HG03066 (cell line): ENCODE measurements at regions not wholly inside any gene's neighbourhood (a gene's known extent, or its start where the extent isn't known, plus 50 kb on each side); places are given as distances from the start of the nearest gene placed in this dataset.
"Not testable (repeated sequence)": the region's sequence is repeated elsewhere in the genome, so short reads cannot be mapped to it uniquely, and the experiment has no call there.

Source experiments
- ATAC-seq: cut with Tn5 transposase; IDR thresholded peaks from one replicate; pipeline ENCODE4 v1.9.1; 2021; ENCODE audit warnings: low read depth; ENCODE audit not compliant: unreplicated experiment

GRCh38 chr6:4434655-4435054 lies 299.3 kb upstream of the ECI2 start:
- no peak for ATAC-seq

- no peak for ATAC-seq
These were observed 297.8 kb upstream of the ECI2 start for GRCh38 chr6:4433199-4433598.

- no peak for ATAC-seq
These were observed 291.6 kb upstream of the ECI2 start for GRCh38 chr6:4426968-4427367.

- no peak for ATAC-seq
These were observed 286.5 kb upstream of the ECI2 start for GRCh38 chr6:4421837-4422236.

- no peak for ATAC-seq
These were observed 284.9 kb upstream of the ECI2 start for GRCh38 chr6:4420160-4420865.

GRCh38 chr6:4415549-4415948 lies 280.2 kb upstream of the ECI2 start:
- ATAC-seq, result no peak

GRCh38 chr6:4414078-4414477 lies 278.7 kb upstream of the ECI2 start:
- ATAC-seq, result not testable (repeated sequence)

GRCh38 chr6:4413073-4413472 lies 277.7 kb upstream of the ECI2 start:
- no peak for ATAC-seq

- no peak for ATAC-seq
These were observed 277.1 kb upstream of the ECI2 start for GRCh38 chr6:4412488-4412887.

- no peak for ATAC-seq
These were observed 276.7 kb upstream of the ECI2 start for GRCh38 chr6:4412077-4412476.

GRCh38 chr6:4407710-4408109 lies 272.3 kb upstream of the ECI2 start:
- ATAC-seq, result peak; percentile 92

- ATAC-seq, result no peak
These were observed 270.3 kb upstream of the ECI2 start for GRCh38 chr6:4405621-4406212.

- ATAC-seq, result no peak
These were observed 269.0 kb upstream of the ECI2 start for GRCh38 chr6:4404415-4404814.

GRCh38 chr6:4403828-4404227 lies 268.5 kb upstream of the ECI2 start:
- ATAC-seq, result no peak

GRCh38 chr6:4403023-4403752 lies 267.8 kb upstream of the ECI2 start:
- no peak for ATAC-seq

GRCh38 chr6:4402477-4402976 lies 267.2 kb upstream of the ECI2 start:
- ATAC-seq, result no peak

GRCh38 chr6:4401408-4402368 lies 266.3 kb upstream of the ECI2 start:
- no peak for ATAC-seq

GRCh38 chr6:4399656-4400055 lies 264.3 kb upstream of the ECI2 start:
- no peak for ATAC-seq

GRCh38 chr6:4398791-4399190 lies 263.4 kb upstream of the ECI2 start:
- ATAC-seq, result no peak

GRCh38 chr6:4397307-4397706 lies 261.9 kb upstream of the ECI2 start:
- ATAC-seq, result no peak

- ATAC-seq, result no peak
These were observed 260.7 kb upstream of the ECI2 start for GRCh38 chr6:4396044-4396443.
